ENCODE measurements at regions not wholly inside any gene's neighbourhood (a gene's known extent, or its start where the extent isn't known, plus 50 kb on each side); places are given as distances from the start of the nearest gene placed in this dataset.

DNA sequence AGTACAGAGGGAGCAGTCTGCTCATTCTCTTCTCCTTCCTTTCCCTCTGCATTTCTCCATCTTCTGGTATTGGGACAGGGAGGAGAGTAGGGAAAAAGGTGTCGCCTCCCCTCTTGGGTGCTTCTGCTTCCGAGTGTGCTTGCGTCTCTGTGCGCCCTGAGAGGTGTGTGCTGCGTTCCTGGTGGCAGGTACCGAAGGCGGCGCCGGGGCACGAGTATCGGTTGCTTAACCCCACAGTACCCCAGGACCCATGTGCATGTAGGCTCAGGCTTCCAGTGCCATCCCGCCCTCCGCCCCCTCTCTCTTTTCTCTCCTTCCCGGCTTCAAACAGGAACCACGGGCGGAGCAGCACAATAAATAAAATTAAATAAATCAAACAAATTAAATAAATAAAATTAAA, 169.3 kb upstream of the GLI3 start:
- Histone ChIP-seq H3K4me1 (ENCODE audit: control insufficient read depth in 1 of 2, insufficient read depth in 1 of 2, low read depth in 1 of 2, low read length in 1 of 2) (no peaks in the 10 kb centered on the region), H3K36me3 (no peaks in the 10 kb centered on the region), H3K4me3 (ENCODE audit: low read depth in 1 of 2, low read length in 1 of 2) (no peak overlapping the region), H3K9me3 (no peaks in the 10 kb centered on the region), H3K27ac (no peak overlapping the region), H3K27me3 (no peaks in the 10 kb centered on the region)
- TF ChIP-seq CTCF (IDR thresholded peaks at IDR 0.05) = no peak

DNA sequence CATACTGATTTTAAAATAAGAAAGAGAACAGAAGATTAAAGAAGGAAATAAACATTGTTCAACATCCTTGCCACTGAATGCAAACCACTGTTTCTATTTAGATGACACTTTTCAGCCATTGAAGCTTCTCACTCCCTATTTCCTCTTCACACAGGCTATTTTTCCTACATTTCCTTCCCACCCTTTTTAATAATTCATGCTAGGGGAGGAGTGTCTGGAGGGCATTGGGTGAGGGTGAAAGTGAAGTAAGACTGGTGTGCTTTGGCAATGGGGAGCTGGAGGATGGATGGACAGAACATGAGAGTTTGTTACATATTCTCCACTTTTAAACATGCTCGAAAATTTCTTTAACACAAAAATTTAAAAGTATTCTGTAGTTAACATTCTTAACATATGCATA, 168.8 kb upstream of the GLI3 start:
- Histone ChIP-seq H3K4me1 (ENCODE audit: control insufficient read depth in 1 of 2, insufficient read depth in 1 of 2, low read depth in 1 of 2, low read length in 1 of 2) (no peaks in the 10 kb centered on the region), H3K27ac (no peak overlapping the region), H3K9me3 (no peaks in the 10 kb centered on the region), H3K4me3 (ENCODE audit: low read depth in 1 of 2, low read length in 1 of 2) (no peak overlapping the region), H3K36me3 (no peaks in the 10 kb centered on the region), H3K27me3 (no peaks in the 10 kb centered on the region)
- no peak for TF ChIP-seq CTCF (IDR thresholded peaks at IDR 0.05)

- Histone ChIP-seq H3K27me3 (no peaks in the 10 kb centered on the region), H3K27ac (no peak overlapping the region), H3K4me1 (ENCODE audit: control insufficient read depth in 1 of 2, insufficient read depth in 1 of 2, low read depth in 1 of 2, low read length in 1 of 2) (no peaks in the 10 kb centered on the region), H3K4me3 (ENCODE audit: low read depth in 1 of 2, low read length in 1 of 2) (no peak overlapping the region), H3K36me3 (no peaks in the 10 kb centered on the region), H3K9me3 (no peaks in the 10 kb centered on the region)
- TF ChIP-seq CTCF (IDR thresholded peaks at IDR 0.05) = no peak
These were observed 166.8 kb upstream of the GLI3 start for GRCh38 chr7:42403831-42404230.

GRCh38 chr7:42400961-42401360, 164.0 kb upstream of the GLI3 start:
- no peaks in the 10 kb centered on the region for H3K36me3 ChIP-seq
- no peak for TF ChIP-seq CTCF (IDR thresholded peaks at IDR 0.05)
- H3K27me3 ChIP-seq = no peaks in the 10 kb centered on the region
- no peaks in the 10 kb centered on the region for H3K4me1 ChIP-seq (ENCODE audit: control insufficient read depth in 1 of 2, insufficient read depth in 1 of 2, low read depth in 1 of 2, low read length in 1 of 2)
- no peaks in the 10 kb centered on the region for H3K9me3 ChIP-seq
- H3K4me3 ChIP-seq (ENCODE audit: low read depth in 1 of 2, low read length in 1 of 2) = no peak overlapping the region
- H3K27ac ChIP-seq = no peak overlapping the region

DNA sequence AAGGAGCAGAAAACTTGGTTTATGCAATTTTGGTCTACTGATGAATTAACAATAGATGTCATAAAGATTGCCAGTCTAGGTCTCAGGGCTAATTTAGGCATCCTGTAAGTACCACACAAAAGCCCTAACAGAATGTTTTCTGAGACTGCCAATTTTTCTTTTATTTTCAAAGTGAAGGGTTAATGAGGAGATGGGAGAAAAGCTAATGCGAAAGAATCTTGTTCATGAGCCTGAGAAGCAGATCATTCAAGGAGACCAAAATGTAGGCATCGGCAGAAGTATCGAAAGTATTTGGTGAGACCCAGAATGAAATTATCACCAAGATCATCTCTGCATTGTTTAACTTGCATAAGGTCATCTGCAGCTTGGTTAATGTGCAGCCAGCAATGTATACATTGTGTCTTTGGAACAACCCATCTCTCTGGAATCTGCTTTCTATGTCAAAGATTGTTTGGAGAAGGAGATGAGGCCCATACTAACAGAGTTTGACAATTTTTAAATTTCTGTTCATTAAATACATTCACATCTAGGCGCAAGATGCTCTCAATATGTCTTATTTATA, 163.3 kb upstream of the GLI3 start:
- no peaks in the 10 kb centered on the region for H3K27me3 ChIP-seq
- no peak overlapping the region for H3K4me3 ChIP-seq (ENCODE audit: low read depth in 1 of 2, low read length in 1 of 2)
- H3K9me3 ChIP-seq = no peaks in the 10 kb centered on the region
- TF ChIP-seq CTCF (IDR thresholded peaks at IDR 0.05) = no peak
- no peaks in the 10 kb centered on the region for H3K36me3 ChIP-seq
- H3K27ac ChIP-seq = no peak overlapping the region
- H3K4me1 ChIP-seq (ENCODE audit: control insufficient read depth in 1 of 2, insufficient read depth in 1 of 2, low read depth in 1 of 2, low read length in 1 of 2) = no peaks in the 10 kb centered on the region

DNA sequence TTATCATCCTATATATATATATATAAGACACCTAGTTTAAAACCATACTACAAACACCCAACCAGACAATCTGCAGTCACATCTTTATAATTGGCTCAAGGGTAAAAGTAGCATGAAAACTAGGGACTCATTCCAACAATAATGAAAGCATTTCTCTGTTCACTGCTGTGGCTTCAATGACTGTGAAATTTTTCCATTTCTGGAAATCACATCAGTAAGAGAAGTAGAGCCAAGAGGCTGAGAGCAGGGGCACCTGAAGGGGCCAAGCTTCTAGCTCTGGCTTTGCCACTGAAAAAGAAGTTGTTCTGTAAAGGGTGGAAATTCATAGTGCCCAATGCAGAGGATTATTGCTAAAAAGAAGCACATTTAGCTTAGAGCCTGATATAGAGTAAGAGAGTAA, 158.6 kb upstream of the GLI3 start:
- Histone ChIP-seq H3K36me3 (no peaks in the 10 kb centered on the region), H3K4me1 (ENCODE audit: control insufficient read depth in 1 of 2, insufficient read depth in 1 of 2, low read depth in 1 of 2, low read length in 1 of 2) (no peaks in the 10 kb centered on the region), H3K9me3 (no peaks in the 10 kb centered on the region), H3K27ac (no peak overlapping the region), H3K27me3 (no peaks in the 10 kb centered on the region), H3K4me3 (ENCODE audit: low read depth in 1 of 2, low read length in 1 of 2) (no peak overlapping the region)
- TF ChIP-seq CTCF (IDR thresholded peaks at IDR 0.05) = no peak
